Upper lobe of right lung (tissue), 1 donor: ENCODE measurements at regions not wholly inside any gene's neighbourhood (a gene's known extent, or its start where the extent isn't known, plus 50 kb on each side); places are given as distances from the start of the nearest gene placed in this dataset.
A peak's percentile ranks its signal among the peaks of the same experiment; 100 is the strongest.

Experiments used
- ATAC-seq: fragments of 200-7000 bp; cut with Tn5 transposase; one replicate; pipeline ENCODE4 v1.9.1; 2020; ENCODE audit warnings: mild to moderate bottlenecking, moderate library complexity
- DNase-seq: peaks from one replicate; pipeline ENCODE4 v3.0.0-alpha.2; 2020
- H3K27ac ChIP-seq: fragments of 200-600 bp; one replicate; pipeline ENCODE4 v1.8.0; 2022
- H3K27me3 ChIP-seq: fragments of 200-600 bp; one replicate; pipeline ENCODE4 v1.8.0; 2022; ENCODE audit warnings: mild to moderate bottlenecking
- H3K36me3 ChIP-seq: fragments of 200-600 bp; one replicate; pipeline ENCODE4 v1.8.0; 2022
- H3K4me1 ChIP-seq: fragments of 200-600 bp; one replicate; pipeline ENCODE4 v1.8.0; 2022
- H3K4me3 ChIP-seq: fragments of 200-600 bp; one replicate; pipeline ENCODE4 v1.8.0; 2022; ENCODE audit warnings: mild to moderate bottlenecking
- H3K9me3 ChIP-seq: fragments of 200-600 bp; one replicate; pipeline ENCODE4 v1.8.0; 2022
- CTCF ChIP-seq: fragments of 200-600 bp; IDR thresholded peaks from one replicate; pipeline ENCODE4 v1.8.0; 2022; ENCODE audit warnings: antibody characterized with exemption
- intact Hi-C: fragments of 100-400 bp; cut with DNase I; formaldehyde crosslinking; loops from one replicate; pipeline ENCODE4 v1.11.0; 2022
- donor health status: DM: no; HTN: yes; CAD: no; lungs with severe emphysema.

GRCh38 chr5:135729321-135729786 lies 105.1 kb upstream of the SLC25A48 start:
- Histone ChIP-seq H3K36me3 (no peaks in the 10 kb centered on the region), H3K27ac (no peak overlapping the region), H3K27me3 (no peaks in the 10 kb centered on the region), H3K4me3 (no peak overlapping the region), H3K4me1 (no peaks in the 10 kb centered on the region), H3K9me3 (no peaks in the 10 kb centered on the region)
- no peak for DNase-seq
- TF ChIP-seq CTCF = peak; percentile 23
- intact Hi-C loops = no loop called here
- no peak for ATAC-seq

GRCh38 chr5:135724617-135725016 lies 109.8 kb upstream of the SLC25A48 start:
- no peak for DNase-seq
- intact Hi-C loops = no loop called here
- Histone ChIP-seq H3K9me3 (no peaks in the 10 kb centered on the region), H3K27ac (no peak overlapping the region), H3K36me3 (no peaks in the 10 kb centered on the region), H3K4me1 (no peaks in the 10 kb centered on the region), H3K4me3 (no peak overlapping the region), H3K27me3 (no peaks in the 10 kb centered on the region)
- ATAC-seq = peak; percentile 54
- no peak for TF ChIP-seq CTCF

GRCh38 chr5:135723491-135723890 lies 111.0 kb upstream of the SLC25A48 start:
- TF ChIP-seq CTCF = no peak
- intact Hi-C loops = no loop called here
- H3K9me3 ChIP-seq = no peaks in the 10 kb centered on the region
- ATAC-seq = no peak
- H3K36me3 ChIP-seq = no peaks in the 10 kb centered on the region
- H3K27ac ChIP-seq = no peak overlapping the region
- no peaks in the 10 kb centered on the region for H3K4me1 ChIP-seq
- DNase-seq = no peak
- H3K27me3 ChIP-seq = no peaks in the 10 kb centered on the region
- H3K4me3 ChIP-seq = no peak overlapping the region

- ATAC-seq (no peak), DNase-seq (no peak)
- Histone ChIP-seq H3K27me3 (no peaks in the 10 kb centered on the region), H3K36me3 (no peaks in the 10 kb centered on the region), H3K4me1 (no peaks in the 10 kb centered on the region), H3K27ac (no peak overlapping the region), H3K4me3 (no peak overlapping the region), H3K9me3 (no peaks in the 10 kb centered on the region)
- intact Hi-C loops = no loop called here
- no peak for TF ChIP-seq CTCF
These were observed 112.8 kb upstream of the SLC25A48 start for GRCh38 chr5:135721548-135722090.

GRCh38 chr5:135720191-135720590 lies 114.3 kb upstream of the SLC25A48 start:
- no peak for DNase-seq
- no peak for TF ChIP-seq CTCF
- no peak overlapping the region for H3K27ac ChIP-seq
- H3K36me3 ChIP-seq = no peaks in the 10 kb centered on the region
- H3K4me3 ChIP-seq = no peak overlapping the region
- H3K27me3 ChIP-seq = no peaks in the 10 kb centered on the region
- no peaks in the 10 kb centered on the region for H3K9me3 ChIP-seq
- no peak for ATAC-seq
- H3K4me1 ChIP-seq = no peaks in the 10 kb centered on the region
- intact Hi-C loops = no loop called here

- TF ChIP-seq CTCF = no peak
- Histone ChIP-seq H3K9me3 (no peaks in the 10 kb centered on the region), H3K4me3 (no peak overlapping the region), H3K27ac (no peak overlapping the region), H3K27me3 (no peaks in the 10 kb centered on the region), H3K4me1 (no peaks in the 10 kb centered on the region), H3K36me3 (no peaks in the 10 kb centered on the region)
- ATAC-seq (peak; percentile 58), DNase-seq (no peak)
- intact Hi-C loops = no loop called here
These were observed 114.9 kb upstream of the SLC25A48 start for GRCh38 chr5:135719428-135720063.
